SH-SY5Y (cell line): ENCODE measurements at regions not wholly inside any gene's neighbourhood (a gene's known extent, or its start where the extent isn't known, plus 50 kb on each side); places are given as distances from the start of the nearest gene placed in this dataset.

ENCODE experiments used
- GATA2 ChIP-seq: IDR thresholded peaks from 2 replicates; pipeline ENCODE4 v1.6.1; 2011; ENCODE audit warnings: mild to moderate bottlenecking, low read depth, low read length
- GATA3 ChIP-seq: IDR thresholded peaks from 2 replicates; pipeline ENCODE4 v1.6.1; 2011; ENCODE audit warnings: low read depth, mild to moderate bottlenecking, low read length, moderate library complexity

DNA sequence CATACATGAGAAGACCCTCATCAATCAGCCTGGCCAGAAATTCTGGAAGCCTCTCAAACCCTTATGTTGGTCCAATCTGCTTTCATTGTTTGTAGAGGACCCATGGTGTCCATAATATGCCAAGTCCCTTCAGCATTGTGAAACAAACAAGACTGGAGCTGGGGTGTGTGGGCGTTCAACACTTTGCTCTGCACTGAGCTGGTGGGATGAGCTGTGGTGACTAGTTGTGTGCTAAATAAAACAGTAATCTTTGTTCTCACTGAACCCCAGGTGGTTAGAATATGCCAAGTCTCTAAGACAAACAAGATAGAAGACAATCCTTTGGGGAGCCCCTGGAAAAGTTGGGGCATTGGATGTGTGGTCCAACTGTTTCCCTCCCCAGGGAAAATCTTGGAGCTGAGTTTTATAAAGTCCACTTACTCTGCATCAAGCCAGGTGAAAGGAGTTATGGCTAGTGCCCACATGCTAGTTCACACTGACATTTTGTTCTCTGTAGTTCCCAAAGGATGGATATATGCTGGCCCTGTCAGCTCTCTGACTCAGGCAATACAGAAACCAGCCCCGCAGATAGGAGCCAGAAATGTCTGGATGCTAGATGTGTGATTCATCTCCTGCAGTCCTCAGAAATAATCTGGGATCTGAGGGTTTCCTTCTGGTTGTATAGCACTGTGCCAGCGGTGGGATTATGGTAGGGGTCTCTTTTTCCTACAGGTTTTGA, 260.2 kb downstream of the TMX3 start:
- TF ChIP-seq GATA3 (no peak), GATA2 (no peak)
